K562 (cell line): ENCODE measurements at regions not wholly inside any gene's neighbourhood (a gene's known extent, or its start where the extent isn't known, plus 50 kb on each side); places are given as distances from the start of the nearest gene placed in this dataset.
A peak's percentile ranks its signal among the peaks of the same experiment; 100 is the strongest.

ENCODE experiments used
- ATAC-seq: fragments of 200-7000 bp; cut with Tn5 transposase; 3 replicates; pipeline ENCODE4 v1.9.1; 2020; ENCODE audit warnings: moderate library complexity
- BruUV-seq: library from RNA; stranded (reverse); fragments of 400-500 nt; replicated peaks from 2 replicates; lab custom pipeline; 2021; lab: Mats Ljungman, UMichigan
- CTCF ChIA-PET: fragments of 300-600 bp; formaldehyde crosslinking; extraction: SDS; loops from one replicate; lab custom pipeline; 2021; ENCODE audit warnings: low intra/inter-chr PET ratio; lab: Yijun Ruan, JAX
- POLR2A ChIA-PET: fragments of 300-600, 350-650 bp; sonication (Branson Sonifier 250); formaldehyde crosslinking; extraction: SDS; loops from one replicate; lab custom pipeline; 2021; ENCODE audit warnings: antibody characterized with exemption, inconsistent platforms; lab: Yijun Ruan, JAX
- DNase-seq, 4 experiments: peaks; one replicate each; pipeline versions ENCODE4 v3.0.0 to v3.0.0-alpha.2; 2011 to 2018; ENCODE audit warnings: low spot score in 3 of 4, mixed read lengths in 3 of 4; ENCODE audit errors: extremely low read depth in 1 of 4
- FAIRE-seq: peaks from 2 replicates; lab custom pipeline; 2011; peaks lifted over from hg19 to GRCh38; lab: Jason Lieb, UNC
- H2AFZ ChIP-seq: 2 replicates; pipeline ENCODE4 v1.6.0; 2011; ENCODE audit warnings: low read depth, low read length, control low read depth, inconsistent platforms
- H3K27ac ChIP-seq: fragments of 200-600 bp; 3 replicates; pipeline ENCODE4 v1.8.0; 2011; ENCODE audit warnings: low read depth, mild to moderate bottlenecking, control low read depth, inconsistent platforms, low read length, moderate library complexity, mixed read lengths; ENCODE audit errors: extremely low read depth
- H3K27me3 ChIP-seq, 2 experiments: fragments of 300-600 bp in 1 of 2; 2 replicates in 1 of 2; 3 replicates in 1 of 2; pipeline versions ENCODE4 v1.6.0 to v1.8.0; 2011; ENCODE audit warnings: inconsistent platforms in 2 of 2, low read length in 2 of 2, mild to moderate bottlenecking in 1 of 2, mixed read lengths in 1 of 2, moderate library complexity in 1 of 2; ENCODE audit not compliant: control insufficient read depth in 2 of 2, insufficient read depth in 2 of 2
- H3K36me3 ChIP-seq: fragments of 300-600 bp; 3 replicates; pipeline ENCODE4 v1.8.0; 2011; ENCODE audit warnings: mild to moderate bottlenecking, low read length, inconsistent platforms; ENCODE audit not compliant: control insufficient read depth, insufficient read depth
- H3K4me1 ChIP-seq, 2 experiments: fragments of 200-600 bp in 1 of 2; replicated peaks in 1 of 2; 2 replicates in 1 of 2; 3 replicates in 1 of 2; pipeline versions ENCODE4 v1.5.1 to v1.8.0; 2011; ENCODE audit warnings: inconsistent platforms in 2 of 2, low read length in 2 of 2, mild to moderate bottlenecking in 1 of 2, mixed read lengths in 1 of 2, moderate library complexity in 1 of 2; ENCODE audit not compliant: control insufficient read depth in 2 of 2, insufficient read depth in 2 of 2
- H3K4me2 ChIP-seq: 2 replicates; pipeline ENCODE4 v1.6.1; 2011; ENCODE audit warnings: low read length, control low read depth, inconsistent platforms, mixed read lengths; ENCODE audit not compliant: insufficient read depth
- H3K4me3 ChIP-seq: fragments of 200-600 bp; sonication (generic), shearing (Covaris generic); 2 replicates; pipeline ENCODE4 v1.5.1; 2016; ENCODE audit warnings: control low read depth, inconsistent platforms
- H3K79me2 ChIP-seq: fragments of 200-600 bp; 3 replicates; pipeline ENCODE4 v1.8.0; 2011; ENCODE audit warnings: low read length, inconsistent platforms; ENCODE audit not compliant: control insufficient read depth, insufficient read depth
- H3K9ac ChIP-seq, 2 experiments: 2 replicates each; pipeline versions ENCODE4 v1.6.0 to v1.6.1; 2011; ENCODE audit warnings: low read depth in 2 of 2, low read length in 2 of 2, control low read depth in 1 of 2, inconsistent platforms in 1 of 2, mild to moderate bottlenecking in 1 of 2, mixed read lengths in 1 of 2; ENCODE audit not compliant: insufficient read depth in 1 of 2
- H3K9me1 ChIP-seq: one replicate; pipeline ENCODE4 v1.6.0; 2011; ENCODE audit warnings: inconsistent platforms, mild to moderate bottlenecking, low read length, moderate library complexity; ENCODE audit not compliant: control insufficient read depth, insufficient read depth
- H3K9me3 ChIP-seq: replicated peaks from 2 replicates; pipeline ENCODE4 v1.5.1; 2011; ENCODE audit warnings: low read depth, low read length, inconsistent platforms; ENCODE audit not compliant: control insufficient read depth, insufficient read depth
- H4K20me1 ChIP-seq: replicated peaks from 2 replicates; pipeline ENCODE4 v1.6.1; 2011; ENCODE audit warnings: low read length, inconsistent platforms, mixed read lengths; ENCODE audit not compliant: control insufficient read depth, insufficient read depth
- C11orf30 ChIP-seq: fragments of 450-650 bp; IDR thresholded peaks from 2 replicates; pipeline ENCODE4 v1.6.1; 2016; ENCODE audit warnings: low read depth, mild to moderate bottlenecking
- ELF2 ChIP-seq: fragments of 250-450 bp; sonication (Bioruptor Pico); IDR thresholded peaks from 2 replicates; pipeline ENCODE4 v1.5.0; 2021; ENCODE audit warnings: mild to moderate bottlenecking
- FOXJ3 ChIP-seq: sonication (generic); formaldehyde crosslinking; IDR thresholded peaks from 2 replicates; pipeline ENCODE4 v1.4.0; 2020; ENCODE audit warnings: mild to moderate bottlenecking, missing genetic modification reagents
- HDAC8 ChIP-seq: fragments of 450-650 bp; IDR thresholded peaks from 2 replicates; pipeline ENCODE4 v1.6.1; 2016; ENCODE audit warnings: mild to moderate bottlenecking, missing genetic modification characterization, moderate library complexity, missing compliant biosample characterization
- KLF16 ChIP-seq: IDR thresholded peaks from 2 replicates; pipeline ENCODE4 v1.6.1; 2016; ENCODE audit warnings: antibody characterized with exemption
- NFYB ChIP-seq: IDR thresholded peaks from 2 replicates; pipeline ENCODE4 v1.6.1; 2011; ENCODE audit warnings: mild to moderate bottlenecking, moderate library complexity; ENCODE audit not compliant: insufficient read length; ENCODE audit errors: extremely low read depth
- POLR2AphosphoS5 ChIP-seq: IDR thresholded peaks from 2 replicates; pipeline ENCODE4 v1.6.1; 2011; ENCODE audit warnings: mild to moderate bottlenecking, low read depth, low read length, moderate library complexity; ENCODE audit not compliant: control insufficient read depth, insufficient read depth
- POLR3G ChIP-seq: IDR thresholded peaks from 2 replicates; pipeline ENCODE4 v1.6.1; 2011; ENCODE audit not compliant: insufficient read length, insufficient replicate concordance; ENCODE audit errors: extremely low read depth
- RBM25 ChIP-seq: fragments of 200-400 bp; formaldehyde crosslinking; IDR thresholded peaks from 2 replicates; pipeline ENCODE4 v1.6.1; 2018; ENCODE audit warnings: low read length, low read depth, moderate library complexity; ENCODE audit not compliant: severe bottlenecking
- REST ChIP-seq, 2 experiments: fragments of 450-650 bp; formaldehyde crosslinking in 1 of 2; IDR thresholded peaks; 2 replicates each; pipeline versions ENCODE4 v1.4.0 to v1.6.1; 2014 to 2020; ENCODE audit warnings: mild to moderate bottlenecking in 2 of 2, borderline replicate concordance in 1 of 2, low read depth in 1 of 2
- USF2 ChIP-seq: sonication (generic); formaldehyde crosslinking; IDR thresholded peaks from 2 replicates; pipeline ENCODE4 v1.5.0; 2020; ENCODE audit warnings: missing genetic modification reagents
- ZNF780A ChIP-seq: fragments of 250-450 bp; sonication (Bioruptor Pico); IDR thresholded peaks from 2 replicates; pipeline ENCODE4 v1.5.0; 2021; ENCODE audit warnings: mild to moderate bottlenecking
- ZNF79 ChIP-seq: fragments of 250-450 bp; sonication (Bioruptor Pico); IDR thresholded peaks from 2 replicates; pipeline ENCODE4 v1.4.0; 2020; ENCODE audit warnings: low read depth, mild to moderate bottlenecking, moderate library complexity
- whole genome bisulfite sequencing: fragments of 100-300 bp; shearing (Covaris generic); methylation state at CpG from one replicate; pipeline ENCODE4 v1.1.6; 2016; ENCODE audit warnings: low coverage, mixed read lengths; ENCODE audit not compliant: insufficient coverage; ENCODE audit errors: missing lambda C conversion rate; 5-methylcytosine and 5-hydroxymethylcytosine counted together
- in situ Hi-C: fragments of 300-500 bp; cut with MboI; formaldehyde crosslinking; loops from 4 replicates; pipeline ENCODE4 v1.15.0; 2018; ENCODE audit warnings: inconsistent platforms, mixed read lengths
- intact Hi-C: fragments of 100-400 bp; cut with micrococcal nuclease; formaldehyde crosslinking; loops from 2 replicates; pipeline ENCODE4 v1.14.2; 2022

GRCh38 chr20:57106030-57106682, 160.3 kb downstream of the BMP7 start:
- BruUV-seq, result no TSS peak
- peak overlapping the region; percentile 90 for H2AFZ ChIP-seq
- FAIRE-seq (peak; percentile 77), ATAC-seq (peak; percentile 91), DNase-seq (peak; percentile 53 to 85 (median 83))
- WGBS, result 3% methylated on average over 12 of the region's 12 CpGs
- H3K4me2 ChIP-seq, result peak overlapping the region; percentile 59
- peaks cover 7 to 14% of the 10 kb centered on the region in 2 experiments; a peak in 4 of 5 replicates for H3K4me1 ChIP-seq
- no peaks in the 10 kb centered on the region for H4K20me1 ChIP-seq
- H3K4me3 ChIP-seq, result no peak overlapping the region
- no peaks in the 10 kb centered on the region for H3K79me2 ChIP-seq
- no peak overlapping the region for H3K27ac ChIP-seq
- ChIA-PET CTCF (no interaction called here), POLR2A (no interaction called here)
- in situ Hi-C loops, result no loop called here
- no peak overlapping the region for H3K9ac ChIP-seq
- intact Hi-C loops, result loop anchor here (5.0 kb wide), 1 partner anchor 416 kb away; no protein-coding TSS in a partner anchor
- H3K27me3 ChIP-seq, result peaks cover 9 to 25% of the 10 kb centered on the region in 2 experiments; a peak in 3 of 5 replicates
- H3K9me3 ChIP-seq, result no peaks in the 10 kb centered on the region
- no peaks in the 10 kb centered on the region for H3K36me3 ChIP-seq
- H3K9me1 ChIP-seq, result no peaks in the 10 kb centered on the region
- TF ChIP-seq ELF2 (no peak), USF2 (CRISPR knock-in tag) (peak; percentile 96), ZNF79 (no peak), KLF16 (no peak), NFYB (peak; percentile 86), C11orf30 (no peak), HDAC8 (tag) (no peak), RBM25 (peak; percentile 36), POLR3G (no peak), FOXJ3 (no peak), REST (IDR thresholded peaks at IDR 0.05; ENCODE audit: borderline replicate concordance) (peak; percentile 23; the same call in 1 of the 2 replicates), REST (CRISPR knock-in tag; IDR thresholded peaks at IDR 0.05; ENCODE audit: low read depth) (no peak), ZNF780A (no peak), POLR2AphosphoS5 (no peak)
